Sigmoid colon (tissue), 4 donors: ENCODE measurements at regions not wholly inside any gene's neighbourhood (a gene's known extent, or its start where the extent isn't known, plus 50 kb on each side); places are given as distances from the start of the nearest gene placed in this dataset.

Experiments used
- EP300 ChIP-seq, 4 donors: sonication (generic); formaldehyde crosslinking; IDR thresholded peaks; one replicate each; pipeline ENCODE4 v1.6.1; 2017; ENCODE audit warnings: antibody characterized with exemption in 4 of 4
- TF ChIP-seq, protein P1 (sequence below), 4 experiments: fragments of 450-650 bp in 3 of 4; fragments of 200-600 bp in 1 of 4; IDR thresholded peaks; one replicate each; pipeline ENCODE4 v1.5.1; 2016 to 2019; ENCODE audit warnings: antibody characterized with exemption in 4 of 4, mild to moderate bottlenecking in 3 of 4, moderate library complexity in 2 of 4

DNA sequence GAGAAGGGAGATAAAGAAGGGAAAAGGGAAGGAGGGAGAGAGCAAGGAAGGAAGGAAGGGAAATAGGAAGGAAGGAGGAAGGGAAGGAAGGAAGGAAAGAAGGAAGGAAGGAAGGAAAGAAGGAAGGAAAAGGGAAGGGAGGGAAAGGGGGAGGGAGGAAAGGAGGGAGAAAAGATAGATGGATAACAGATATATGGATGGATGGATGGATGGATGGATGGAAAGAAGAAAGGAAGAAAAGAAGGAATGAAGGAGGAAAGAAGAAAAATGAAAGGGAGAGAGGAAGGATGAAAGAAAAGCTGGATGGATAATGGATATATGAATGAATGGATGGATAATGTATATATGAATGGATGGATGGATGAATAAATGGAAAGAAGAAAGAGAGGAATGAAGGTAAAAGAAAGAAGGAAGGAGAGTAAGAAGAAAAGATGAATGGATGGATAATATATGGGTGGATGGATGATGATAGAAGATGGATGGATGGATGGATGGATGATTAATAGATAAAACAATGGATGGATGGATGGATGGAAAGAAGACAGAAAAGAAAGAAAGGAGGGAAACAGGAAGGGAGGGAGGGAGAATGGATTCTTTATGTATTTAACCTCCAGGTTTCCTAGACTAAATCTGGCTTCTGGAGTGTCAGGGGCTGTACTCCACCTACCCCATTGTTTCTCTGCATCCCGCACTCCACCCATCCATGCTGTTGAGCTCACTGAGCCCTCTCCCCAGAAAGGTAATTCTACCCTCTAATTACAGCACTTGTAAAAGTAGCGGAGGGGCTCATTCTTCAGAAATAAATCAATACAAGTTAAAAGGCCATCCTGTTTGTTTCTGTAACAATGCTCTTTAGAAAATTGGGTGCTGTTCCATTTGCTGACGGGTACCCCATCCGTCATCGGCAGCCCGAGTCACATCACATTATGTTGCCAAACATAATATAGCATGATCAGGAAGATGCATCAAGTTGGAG is 506.1 kb downstream of the MIAT start:
- TF ChIP-seq, protein P1, sequence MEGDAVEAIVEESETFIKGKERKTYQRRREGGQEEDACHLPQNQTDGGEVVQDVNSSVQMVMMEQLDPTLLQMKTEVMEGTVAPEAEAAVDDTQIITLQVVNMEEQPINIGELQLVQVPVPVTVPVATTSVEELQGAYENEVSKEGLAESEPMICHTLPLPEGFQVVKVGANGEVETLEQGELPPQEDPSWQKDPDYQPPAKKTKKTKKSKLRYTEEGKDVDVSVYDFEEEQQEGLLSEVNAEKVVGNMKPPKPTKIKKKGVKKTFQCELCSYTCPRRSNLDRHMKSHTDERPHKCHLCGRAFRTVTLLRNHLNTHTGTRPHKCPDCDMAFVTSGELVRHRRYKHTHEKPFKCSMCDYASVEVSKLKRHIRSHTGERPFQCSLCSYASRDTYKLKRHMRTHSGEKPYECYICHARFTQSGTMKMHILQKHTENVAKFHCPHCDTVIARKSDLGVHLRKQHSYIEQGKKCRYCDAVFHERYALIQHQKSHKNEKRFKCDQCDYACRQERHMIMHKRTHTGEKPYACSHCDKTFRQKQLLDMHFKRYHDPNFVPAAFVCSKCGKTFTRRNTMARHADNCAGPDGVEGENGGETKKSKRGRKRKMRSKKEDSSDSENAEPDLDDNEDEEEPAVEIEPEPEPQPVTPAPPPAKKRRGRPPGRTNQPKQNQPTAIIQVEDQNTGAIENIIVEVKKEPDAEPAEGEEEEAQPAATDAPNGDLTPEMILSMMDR (IDR thresholded peaks at IDR 0.05), result no peak
- no peak for TF ChIP-seq EP300 (IDR thresholded peaks at IDR 0.05)
